MM.1S (cell line): ENCODE measurements at regions not wholly inside any gene's neighbourhood (a gene's known extent, or its start where the extent isn't known, plus 50 kb on each side); places are given as distances from the start of the nearest gene placed in this dataset.

Experiments used
- DNase-seq: peaks from one replicate; pipeline ENCODE4 v3.0.0-alpha.2; 2015
- H2AFZ ChIP-seq: fragments of 300-600 bp; sonication (generic); 2 replicates; pipeline ENCODE4 v1.6.0; 2016; ENCODE audit warnings: antibody characterized with exemption, low read length
- H3F3A ChIP-seq: fragments of 300-600 bp; sonication (generic); 2 replicates; pipeline ENCODE4 v1.6.1; 2016; ENCODE audit warnings: mild to moderate bottlenecking, antibody characterized with exemption, low read length, moderate library complexity, mixed read lengths; ENCODE audit not compliant: insufficient read depth
- H3K27ac ChIP-seq: fragments of 300-600 bp; sonication (generic); 2 replicates; pipeline ENCODE4 v1.5.1; 2016; ENCODE audit warnings: mild to moderate bottlenecking, low read length
- H3K27me3 ChIP-seq: fragments of 300-600 bp; sonication (generic); replicated peaks from 2 replicates; pipeline ENCODE4 v1.6.0; 2016; ENCODE audit warnings: low read length; ENCODE audit not compliant: insufficient read depth
- H3K36me3 ChIP-seq: fragments of 300-600 bp; sonication (generic); replicated peaks from 2 replicates; pipeline ENCODE4 v1.6.1; 2016; ENCODE audit warnings: mild to moderate bottlenecking, low read length, mixed read lengths; ENCODE audit not compliant: insufficient read depth
- H3K4me1 ChIP-seq: fragments of 300-600 bp; sonication (generic); 2 replicates; pipeline ENCODE4 v1.6.1; 2016; ENCODE audit warnings: low read length, mixed read lengths
- H3K4me2 ChIP-seq: fragments of 300-600 bp; sonication (generic); 2 replicates; pipeline ENCODE4 v1.6.0; 2016; ENCODE audit warnings: low read depth, low read length
- H3K4me3 ChIP-seq: fragments of 300-600 bp; sonication (generic); 2 replicates; pipeline ENCODE4 v1.5.1; 2016; ENCODE audit warnings: low read length, mixed read lengths
- H3K79me2 ChIP-seq: fragments of 300-600 bp; sonication (generic); 2 replicates; pipeline ENCODE4 v1.6.1; 2016; ENCODE audit warnings: mixed run types, low read length, mixed read lengths
- H3K9ac ChIP-seq: fragments of 300-600 bp; sonication (generic); 2 replicates; pipeline ENCODE4 v1.6.1; 2016; ENCODE audit warnings: low read length, mixed read lengths
- H3K9me2 ChIP-seq: fragments of 300-600 bp; sonication (generic); replicated peaks from 2 replicates; pipeline ENCODE4 v1.6.1; 2016; ENCODE audit warnings: mild to moderate bottlenecking, low read length, mixed read lengths; ENCODE audit not compliant: insufficient read depth
- H3K9me3 ChIP-seq: fragments of 300-600 bp; sonication (generic); replicated peaks from 2 replicates; pipeline ENCODE4 v1.6.1; 2016; ENCODE audit warnings: mild to moderate bottlenecking, low read length, mixed read lengths; ENCODE audit not compliant: insufficient read depth
- H4K20me1 ChIP-seq: fragments of 300-600 bp; sonication (generic); 2 replicates; pipeline ENCODE4 v1.6.1; 2016; ENCODE audit warnings: mild to moderate bottlenecking, low read length, moderate library complexity, mixed read lengths; ENCODE audit not compliant: insufficient read depth
- CTCF ChIP-seq: fragments of 300-600 bp; sonication (generic); IDR thresholded peaks from 2 replicates; pipeline ENCODE4 v1.5.1; 2016; ENCODE audit warnings: antibody characterized with exemption, low read length, mixed read lengths
- EZH2 ChIP-seq: fragments of 300-600 bp; sonication (generic); optimal IDR thresholded peaks from 2 replicates; pipeline ENCODE3; 2017; ENCODE audit warnings: low read depth, mild to moderate bottlenecking, antibody characterized with exemption, low read length, mixed read lengths
- EZH2phosphoT487 ChIP-seq: fragments of 300-600 bp; sonication (generic); IDR thresholded peaks from 2 replicates; pipeline ENCODE4 v1.6.1; 2018; ENCODE audit warnings: antibody characterized with exemption, low read length

GRCh38 chr20:22343612-22344011, 240.8 kb downstream of the FOXA2 start:
- H3K4me1 ChIP-seq: peaks cover 8% of the 10 kb centered on the region; the same call in 1 of the 2 replicates
- no peaks in the 10 kb centered on the region for H4K20me1 ChIP-seq
- no peaks in the 10 kb centered on the region for H3F3A ChIP-seq
- H3K79me2 ChIP-seq: no peaks in the 10 kb centered on the region
- H2AFZ ChIP-seq: no peak overlapping the region
- no peak for DNase-seq
- H3K4me2 ChIP-seq: no peak overlapping the region
- no peaks in the 10 kb centered on the region for H3K9me2 ChIP-seq
- H3K9me3 ChIP-seq: no peaks in the 10 kb centered on the region
- no peaks in the 10 kb centered on the region for H3K36me3 ChIP-seq
- no peak overlapping the region for H3K4me3 ChIP-seq
- H3K27me3 ChIP-seq: no peaks in the 10 kb centered on the region
- no peak overlapping the region for H3K27ac ChIP-seq
- TF ChIP-seq EZH2: no peak
- TF ChIP-seq CTCF: no peak
- TF ChIP-seq EZH2phosphoT487: no peak
- no peak overlapping the region for H3K9ac ChIP-seq

DNA sequence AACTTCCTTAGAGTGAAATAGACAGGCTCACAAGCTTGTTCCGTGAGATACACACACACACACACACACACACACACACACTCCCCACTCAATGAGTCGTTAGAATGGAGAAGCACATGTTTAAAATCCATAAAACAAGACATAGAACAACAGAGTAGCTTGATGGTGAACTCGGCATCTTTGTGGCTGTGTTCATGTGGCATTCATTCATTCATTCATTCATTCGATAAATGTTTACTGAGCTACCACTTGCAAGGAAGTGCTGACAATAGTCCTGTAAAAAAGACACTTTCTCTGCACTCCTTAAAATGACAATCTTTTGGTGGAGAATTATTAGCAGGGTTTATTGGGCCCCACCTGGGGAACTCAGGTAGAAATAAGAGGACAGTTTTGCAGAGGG, 242.0 kb downstream of the FOXA2 start:
- no peaks in the 10 kb centered on the region for H3K9me3 ChIP-seq
- no peak overlapping the region for H3K4me2 ChIP-seq
- H3K27ac ChIP-seq: no peak overlapping the region
- H4K20me1 ChIP-seq: no peaks in the 10 kb centered on the region
- no peak overlapping the region for H2AFZ ChIP-seq
- no peaks in the 10 kb centered on the region for H3K79me2 ChIP-seq
- no peaks in the 10 kb centered on the region for H3K36me3 ChIP-seq
- H3K4me1 ChIP-seq: peaks cover 8% of the 10 kb centered on the region; the same call in 1 of the 2 replicates
- TF ChIP-seq EZH2phosphoT487 (no peak), EZH2 (no peak), CTCF (no peak)
- no peak overlapping the region for H3K9ac ChIP-seq
- no peaks in the 10 kb centered on the region for H3F3A ChIP-seq
- no peaks in the 10 kb centered on the region for H3K27me3 ChIP-seq
- H3K9me2 ChIP-seq: no peaks in the 10 kb centered on the region
- no peak overlapping the region for H3K4me3 ChIP-seq
- DNase-seq: no peak

- Histone ChIP-seq H3K27ac (no peak overlapping the region), H3K9ac (no peak overlapping the region), H3K4me3 (no peak overlapping the region), H3K4me2 (no peak overlapping the region), H2AFZ (no peak overlapping the region), H3K9me2 (no peaks in the 10 kb centered on the region), H3K36me3 (no peaks in the 10 kb centered on the region), H3K4me1 (peaks cover 4% of the 10 kb centered on the region; the same call in 1 of the 2 replicates), H3F3A (no peaks in the 10 kb centered on the region), H3K79me2 (no peaks in the 10 kb centered on the region), H4K20me1 (no peaks in the 10 kb centered on the region), H3K9me3 (no peaks in the 10 kb centered on the region), H3K27me3 (no peaks in the 10 kb centered on the region)
- no peak for DNase-seq
- TF ChIP-seq EZH2 (no peak), CTCF (no peak), EZH2phosphoT487 (no peak)
Measured at GRCh38 chr20:22341508-22341907, 242.9 kb downstream of the FOXA2 start.
